ENCODE measurements at regions not wholly inside any gene's neighbourhood (a gene's known extent, or its start where the extent isn't known, plus 50 kb on each side); places are given as distances from the start of the nearest gene placed in this dataset.

- Histone ChIP-seq H3K4me1 (no peaks in the 10 kb centered on the region), H3K27ac (no peak overlapping the region), H3K36me3 (no peaks in the 10 kb centered on the region), H3K27me3 (no peaks in the 10 kb centered on the region), H3K4me3 (no peak overlapping the region), H3K9me3 (no peaks in the 10 kb centered on the region)
- intact Hi-C loops (cut with DNase I) = no loop called here
- TF ChIP-seq CTCF (IDR thresholded peaks at IDR 0.05) (no peak), POLR2A (IDR thresholded peaks at IDR 0.05) (no peak), POLR2AphosphoS5 (IDR thresholded peaks at IDR 0.05; ENCODE audit: insufficient read depth in 1 of 2, low read depth in 1 of 2) (no peak)
- no peak for DNase-seq (ENCODE audit: extremely low spot score in 2 of 2)
These were observed 1249.6 kb downstream of the CNTNAP5 start for GRCh38 chr2:125274718-125275117.

- Histone ChIP-seq H3K27me3 (no peaks in the 10 kb centered on the region), H3K4me1 (no peaks in the 10 kb centered on the region), H3K36me3 (no peaks in the 10 kb centered on the region), H3K4me3 (no peak overlapping the region), H3K27ac (no peak overlapping the region), H3K9me3 (no peaks in the 10 kb centered on the region)
- no peak for TF ChIP-seq POLR2AphosphoS5 (IDR thresholded peaks at IDR 0.05; ENCODE audit: insufficient read depth in 1 of 2, low read depth in 1 of 2)
- TF ChIP-seq CTCF (IDR thresholded peaks at IDR 0.05) = no peak
- no peak for TF ChIP-seq POLR2A (IDR thresholded peaks at IDR 0.05)
- DNase-seq (ENCODE audit: extremely low spot score in 2 of 2) = no peak
- intact Hi-C loops (cut with DNase I) = no loop called here
These were observed 1255.2 kb downstream of the CNTNAP5 start for GRCh38 chr2:125280265-125280664.

- no peaks in the 10 kb centered on the region for H3K4me1 ChIP-seq
- intact Hi-C loops (cut with DNase I) = no loop called here
- no peak for DNase-seq (ENCODE audit: extremely low spot score in 2 of 2)
- H3K36me3 ChIP-seq = no peaks in the 10 kb centered on the region
- no peaks in the 10 kb centered on the region for H3K9me3 ChIP-seq
- H3K27me3 ChIP-seq = no peaks in the 10 kb centered on the region
- TF ChIP-seq POLR2AphosphoS5 (IDR thresholded peaks at IDR 0.05; ENCODE audit: insufficient read depth in 1 of 2, low read depth in 1 of 2) (no peak), POLR2A (IDR thresholded peaks at IDR 0.05) (no peak), CTCF (IDR thresholded peaks at IDR 0.05) (no peak)
- H3K27ac ChIP-seq = no peak overlapping the region
- no peak overlapping the region for H3K4me3 ChIP-seq
These were observed 1256.2 kb downstream of the CNTNAP5 start for GRCh38 chr2:125281242-125281641.

GRCh38 chr2:125296742-125297141, 1271.7 kb downstream of the CNTNAP5 start:
- no peak for DNase-seq (ENCODE audit: extremely low spot score in 2 of 2)
- Histone ChIP-seq H3K27me3 (no peaks in the 10 kb centered on the region), H3K4me1 (no peaks in the 10 kb centered on the region), H3K36me3 (no peaks in the 10 kb centered on the region), H3K4me3 (no peak overlapping the region), H3K27ac (no peak overlapping the region), H3K9me3 (no peaks in the 10 kb centered on the region)
- intact Hi-C loops (cut with DNase I) = no loop called here
- TF ChIP-seq POLR2A (IDR thresholded peaks at IDR 0.05) = no peak
- TF ChIP-seq CTCF (IDR thresholded peaks at IDR 0.05) = no peak
- TF ChIP-seq POLR2AphosphoS5 (IDR thresholded peaks at IDR 0.05; ENCODE audit: insufficient read depth in 1 of 2, low read depth in 1 of 2) = no peak

GRCh38 chr2:125310657-125311364, 1285.7 kb downstream of the CNTNAP5 start:
- Histone ChIP-seq H3K9me3 (no peaks in the 10 kb centered on the region), H3K4me3 (no peak overlapping the region), H3K27me3 (no peaks in the 10 kb centered on the region), H3K36me3 (no peaks in the 10 kb centered on the region), H3K27ac (no peak overlapping the region), H3K4me1 (no peaks in the 10 kb centered on the region)
- intact Hi-C loops (cut with DNase I) = no loop called here
- no peak for TF ChIP-seq CTCF (IDR thresholded peaks at IDR 0.05)
- no peak for TF ChIP-seq POLR2AphosphoS5 (IDR thresholded peaks at IDR 0.05; ENCODE audit: insufficient read depth in 1 of 2, low read depth in 1 of 2)
- TF ChIP-seq POLR2A (IDR thresholded peaks at IDR 0.05) = no peak
- DNase-seq (ENCODE audit: extremely low spot score in 2 of 2) = no peak
